ENCODE measurements at regions not wholly inside any gene's neighbourhood (a gene's known extent, or its start where the extent isn't known, plus 50 kb on each side); places are given as distances from the start of the nearest gene placed in this dataset.

DNA sequence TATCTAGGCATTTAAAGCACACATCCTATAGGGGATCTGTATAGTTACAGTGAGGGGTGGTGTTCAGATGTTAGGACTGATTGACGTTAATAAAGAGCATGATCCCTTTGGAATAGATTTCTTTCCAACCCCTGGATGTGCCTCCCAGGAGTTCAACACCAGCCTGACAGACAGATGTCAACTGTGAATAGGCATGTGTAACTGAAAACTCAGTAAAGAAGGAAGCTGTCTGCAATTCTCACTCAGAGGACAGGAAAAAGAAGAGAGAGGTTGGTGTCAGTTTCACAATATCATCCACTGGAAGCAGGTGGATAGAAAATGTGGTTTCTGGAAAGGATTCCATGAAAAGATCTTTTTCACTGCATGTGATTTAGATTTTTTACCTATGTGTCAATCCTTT lies 396.3 kb downstream of the NSUN3 start:
- Mint-ChIP-seq H3K4me3 (no peak overlapping the region), H3K36me3 (ENCODE audit: low read depth) (no peaks in the 10 kb centered on the region), H3K27ac (ENCODE audit: unreplicated experiment) (no peak overlapping the region), H3K27me3 (ENCODE audit: low read depth) (no peaks in the 10 kb centered on the region), H3K9me3 (no peaks in the 10 kb centered on the region), H3K4me1 (peaks cover 26% of the 10 kb centered on the region)
- TF ChIP-seq, protein P1, sequence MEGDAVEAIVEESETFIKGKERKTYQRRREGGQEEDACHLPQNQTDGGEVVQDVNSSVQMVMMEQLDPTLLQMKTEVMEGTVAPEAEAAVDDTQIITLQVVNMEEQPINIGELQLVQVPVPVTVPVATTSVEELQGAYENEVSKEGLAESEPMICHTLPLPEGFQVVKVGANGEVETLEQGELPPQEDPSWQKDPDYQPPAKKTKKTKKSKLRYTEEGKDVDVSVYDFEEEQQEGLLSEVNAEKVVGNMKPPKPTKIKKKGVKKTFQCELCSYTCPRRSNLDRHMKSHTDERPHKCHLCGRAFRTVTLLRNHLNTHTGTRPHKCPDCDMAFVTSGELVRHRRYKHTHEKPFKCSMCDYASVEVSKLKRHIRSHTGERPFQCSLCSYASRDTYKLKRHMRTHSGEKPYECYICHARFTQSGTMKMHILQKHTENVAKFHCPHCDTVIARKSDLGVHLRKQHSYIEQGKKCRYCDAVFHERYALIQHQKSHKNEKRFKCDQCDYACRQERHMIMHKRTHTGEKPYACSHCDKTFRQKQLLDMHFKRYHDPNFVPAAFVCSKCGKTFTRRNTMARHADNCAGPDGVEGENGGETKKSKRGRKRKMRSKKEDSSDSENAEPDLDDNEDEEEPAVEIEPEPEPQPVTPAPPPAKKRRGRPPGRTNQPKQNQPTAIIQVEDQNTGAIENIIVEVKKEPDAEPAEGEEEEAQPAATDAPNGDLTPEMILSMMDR (conservative IDR thresholded peaks at IDR 0.05) = no peak
- DNase-seq (ENCODE audit: low read depth, low spot score) = no peak

DNA sequence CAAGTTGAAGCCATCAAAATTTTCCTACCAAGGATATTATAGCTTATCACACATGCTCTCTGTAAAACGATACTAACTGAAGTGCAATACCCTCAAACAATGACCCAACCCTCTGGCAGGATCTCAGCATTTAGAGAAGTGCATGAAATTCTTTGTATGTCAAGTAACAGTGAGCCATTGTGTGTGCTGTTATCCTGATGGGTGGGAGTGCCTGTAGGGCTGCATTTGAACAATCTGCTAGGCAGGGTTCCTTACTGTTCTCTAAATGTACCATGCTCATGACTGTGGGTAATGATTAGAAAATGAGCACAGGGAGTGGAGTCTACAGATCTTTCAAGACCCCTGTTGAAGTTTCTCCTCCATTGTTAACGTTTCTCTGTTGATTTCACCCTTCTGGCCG lies 398.1 kb downstream of the NSUN3 start:
- Mint-ChIP-seq H3K4me1 (peaks cover 26% of the 10 kb centered on the region), H3K36me3 (ENCODE audit: low read depth) (no peaks in the 10 kb centered on the region), H3K9me3 (no peaks in the 10 kb centered on the region), H3K27ac (ENCODE audit: unreplicated experiment) (no peak overlapping the region), H3K27me3 (ENCODE audit: low read depth) (no peaks in the 10 kb centered on the region), H3K4me3 (no peak overlapping the region)
- TF ChIP-seq, protein P1 (conservative IDR thresholded peaks at IDR 0.05) = no peak
- no peak for DNase-seq (ENCODE audit: low read depth, low spot score)

DNA sequence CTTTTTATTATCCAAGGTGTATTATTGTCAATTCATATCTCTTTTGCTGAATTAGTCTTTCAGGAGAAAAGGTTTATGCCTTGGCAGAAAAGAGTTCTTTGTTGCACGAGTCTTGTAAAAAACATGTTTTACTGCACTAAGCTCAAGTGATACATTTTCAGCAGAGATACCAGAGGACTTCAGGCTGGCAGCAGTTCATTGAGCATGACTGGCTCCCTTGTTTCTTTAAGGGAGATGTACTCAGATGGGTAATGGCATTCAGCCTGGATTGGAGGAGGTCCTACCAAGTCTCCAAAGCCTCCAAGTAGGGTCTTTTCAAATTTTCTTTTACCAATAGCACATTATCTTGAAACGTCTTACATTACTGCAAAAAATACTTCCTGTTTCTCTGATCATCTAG lies 400.1 kb downstream of the NSUN3 start:
- Mint-ChIP-seq H3K9me3 (no peaks in the 10 kb centered on the region), H3K36me3 (ENCODE audit: low read depth) (no peaks in the 10 kb centered on the region), H3K27ac (ENCODE audit: unreplicated experiment) (no peak overlapping the region), H3K27me3 (ENCODE audit: low read depth) (no peaks in the 10 kb centered on the region), H3K4me3 (no peak overlapping the region), H3K4me1 (peaks cover 26% of the 10 kb centered on the region)
- DNase-seq (ENCODE audit: low read depth, low spot score) = no peak
- TF ChIP-seq, protein P1 (conservative IDR thresholded peaks at IDR 0.05) = no peak

DNA sequence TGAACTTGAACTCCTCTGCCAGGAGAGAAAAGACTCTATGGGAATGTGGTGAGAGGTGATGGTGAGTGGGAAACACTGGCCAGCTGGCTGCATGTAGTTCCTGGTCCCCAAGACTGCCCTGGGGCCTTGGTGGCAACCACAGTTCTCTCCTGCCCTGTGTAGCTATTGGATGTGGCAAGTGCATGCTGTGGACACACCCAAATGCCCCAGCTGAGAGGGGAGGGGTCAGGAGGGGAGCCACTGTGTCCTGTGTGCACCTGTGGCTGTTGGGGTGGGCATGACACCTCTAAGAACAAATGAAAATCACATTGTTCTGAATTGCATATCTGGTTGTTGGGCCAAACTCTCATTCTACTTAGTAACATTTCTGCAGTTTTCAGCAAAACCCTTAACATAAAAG lies 409.6 kb downstream of the NSUN3 start:
- Mint-ChIP-seq H3K36me3 (ENCODE audit: low read depth) (no peaks in the 10 kb centered on the region), H3K9me3 (peaks cover 3% of the 10 kb centered on the region), H3K4me1 (no peaks in the 10 kb centered on the region), H3K27me3 (ENCODE audit: low read depth) (no peaks in the 10 kb centered on the region), H3K27ac (ENCODE audit: unreplicated experiment) (no peak overlapping the region), H3K4me3 (no peak overlapping the region)
- TF ChIP-seq, protein P1 (conservative IDR thresholded peaks at IDR 0.05) = no peak
- no peak for DNase-seq (ENCODE audit: low read depth, low spot score)

- TF ChIP-seq, protein P1 (conservative IDR thresholded peaks at IDR 0.05) = no peak
- H3K27ac Mint-ChIP-seq (ENCODE audit: unreplicated experiment) = no peak overlapping the region
- H3K27me3 Mint-ChIP-seq (ENCODE audit: low read depth) = no peaks in the 10 kb centered on the region
- DNase-seq (ENCODE audit: low read depth, low spot score) = no peak
- H3K4me1 Mint-ChIP-seq = no peaks in the 10 kb centered on the region
- H3K36me3 Mint-ChIP-seq (ENCODE audit: low read depth) = no peaks in the 10 kb centered on the region
- H3K4me3 Mint-ChIP-seq = no peak overlapping the region
- H3K9me3 Mint-ChIP-seq = peaks cover 3% of the 10 kb centered on the region
Measured at GRCh38 chr3:94481226-94481898, 418.5 kb downstream of the NSUN3 start.

All from neural crest cell (in vitro differentiated cells).